MM.1S (cell line): ENCODE measurements at regions not wholly inside any gene's neighbourhood (a gene's known extent, or its start where the extent isn't known, plus 50 kb on each side); places are given as distances from the start of the nearest gene placed in this dataset.

ENCODE experiments used
- DNase-seq: peaks from one replicate; pipeline ENCODE4 v3.0.0-alpha.2; 2015
- H2AFZ ChIP-seq: fragments of 300-600 bp; sonication (generic); 2 replicates; pipeline ENCODE4 v1.6.0; 2016; ENCODE audit warnings: antibody characterized with exemption, low read length
- H3F3A ChIP-seq: fragments of 300-600 bp; sonication (generic); 2 replicates; pipeline ENCODE4 v1.6.1; 2016; ENCODE audit warnings: mild to moderate bottlenecking, antibody characterized with exemption, low read length, moderate library complexity, mixed read lengths; ENCODE audit not compliant: insufficient read depth
- H3K27ac ChIP-seq: fragments of 300-600 bp; sonication (generic); 2 replicates; pipeline ENCODE4 v1.5.1; 2016; ENCODE audit warnings: mild to moderate bottlenecking, low read length
- H3K27me3 ChIP-seq: fragments of 300-600 bp; sonication (generic); replicated peaks from 2 replicates; pipeline ENCODE4 v1.6.0; 2016; ENCODE audit warnings: low read length; ENCODE audit not compliant: insufficient read depth
- H3K36me3 ChIP-seq: fragments of 300-600 bp; sonication (generic); replicated peaks from 2 replicates; pipeline ENCODE4 v1.6.1; 2016; ENCODE audit warnings: mild to moderate bottlenecking, low read length, mixed read lengths; ENCODE audit not compliant: insufficient read depth
- H3K4me1 ChIP-seq: fragments of 300-600 bp; sonication (generic); 2 replicates; pipeline ENCODE4 v1.6.1; 2016; ENCODE audit warnings: low read length, mixed read lengths
- H3K4me2 ChIP-seq: fragments of 300-600 bp; sonication (generic); 2 replicates; pipeline ENCODE4 v1.6.0; 2016; ENCODE audit warnings: low read depth, low read length
- H3K4me3 ChIP-seq: fragments of 300-600 bp; sonication (generic); 2 replicates; pipeline ENCODE4 v1.5.1; 2016; ENCODE audit warnings: low read length, mixed read lengths
- H3K79me2 ChIP-seq: fragments of 300-600 bp; sonication (generic); 2 replicates; pipeline ENCODE4 v1.6.1; 2016; ENCODE audit warnings: mixed run types, low read length, mixed read lengths
- H3K9ac ChIP-seq: fragments of 300-600 bp; sonication (generic); 2 replicates; pipeline ENCODE4 v1.6.1; 2016; ENCODE audit warnings: low read length, mixed read lengths
- H3K9me2 ChIP-seq: fragments of 300-600 bp; sonication (generic); replicated peaks from 2 replicates; pipeline ENCODE4 v1.6.1; 2016; ENCODE audit warnings: mild to moderate bottlenecking, low read length, mixed read lengths; ENCODE audit not compliant: insufficient read depth
- H3K9me3 ChIP-seq: fragments of 300-600 bp; sonication (generic); replicated peaks from 2 replicates; pipeline ENCODE4 v1.6.1; 2016; ENCODE audit warnings: mild to moderate bottlenecking, low read length, mixed read lengths; ENCODE audit not compliant: insufficient read depth
- H4K20me1 ChIP-seq: fragments of 300-600 bp; sonication (generic); 2 replicates; pipeline ENCODE4 v1.6.1; 2016; ENCODE audit warnings: mild to moderate bottlenecking, low read length, moderate library complexity, mixed read lengths; ENCODE audit not compliant: insufficient read depth
- EZH2 ChIP-seq: fragments of 300-600 bp; sonication (generic); optimal IDR thresholded peaks from 2 replicates; pipeline ENCODE3; 2017; ENCODE audit warnings: low read depth, mild to moderate bottlenecking, antibody characterized with exemption, low read length, mixed read lengths
- EZH2phosphoT487 ChIP-seq: fragments of 300-600 bp; sonication (generic); IDR thresholded peaks from 2 replicates; pipeline ENCODE4 v1.6.1; 2018; ENCODE audit warnings: antibody characterized with exemption, low read length
- TF ChIP-seq, protein P1 (sequence below): fragments of 300-600 bp; sonication (generic); IDR thresholded peaks from 2 replicates; pipeline ENCODE4 v1.5.1; 2016; ENCODE audit warnings: antibody characterized with exemption, low read length, mixed read lengths

DNA sequence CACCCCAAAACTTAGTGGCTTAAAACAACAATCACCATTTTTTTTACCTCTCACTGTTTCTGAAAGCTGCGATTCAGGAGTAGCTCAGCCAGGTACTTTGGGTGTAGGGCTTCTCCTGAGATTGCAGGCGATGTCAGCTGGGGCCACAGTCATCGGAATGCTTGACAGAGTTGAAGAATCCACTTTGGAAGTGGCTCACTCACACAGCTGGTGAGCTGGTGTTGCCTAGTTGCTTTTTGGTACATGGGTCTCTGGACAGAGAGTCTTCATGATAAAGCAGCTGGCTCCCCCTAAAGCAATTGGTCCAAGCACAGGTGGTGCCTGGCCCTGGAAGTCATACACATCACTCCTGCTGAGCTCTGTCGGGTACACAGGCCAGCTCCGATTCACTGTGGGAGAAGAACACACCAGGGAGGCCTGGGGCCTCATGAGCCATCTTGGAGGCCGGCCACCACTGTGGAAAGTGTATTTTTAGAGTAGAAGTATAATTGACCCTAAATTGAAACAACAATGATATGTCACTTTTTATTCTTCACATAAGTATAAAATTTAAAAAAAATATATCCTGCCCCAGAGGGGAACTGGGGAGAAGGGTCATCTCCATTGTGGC lies 75.2 kb upstream of the GALNT2 start:
- Histone ChIP-seq H3K4me2 (no peak overlapping the region), H4K20me1 (no peaks in the 10 kb centered on the region), H3K79me2 (no peaks in the 10 kb centered on the region), H3K9me2 (no peaks in the 10 kb centered on the region), H3K27me3 (no peaks in the 10 kb centered on the region), H3K27ac (no peak overlapping the region), H3K36me3 (no peaks in the 10 kb centered on the region), H3K9me3 (no peaks in the 10 kb centered on the region), H2AFZ (no peak overlapping the region), H3K9ac (no peak overlapping the region), H3K4me3 (no peak overlapping the region), H3F3A (0 out of 2 replicates have a peak, but pooled peaks cover 3% of the 10 kb centered on the region), H3K4me1 (peaks cover 4% of the 10 kb centered on the region; the same call in 1 of the 2 replicates)
- DNase-seq = no peak
- TF ChIP-seq EZH2phosphoT487 (no peak), EZH2 (no peak)

DNA sequence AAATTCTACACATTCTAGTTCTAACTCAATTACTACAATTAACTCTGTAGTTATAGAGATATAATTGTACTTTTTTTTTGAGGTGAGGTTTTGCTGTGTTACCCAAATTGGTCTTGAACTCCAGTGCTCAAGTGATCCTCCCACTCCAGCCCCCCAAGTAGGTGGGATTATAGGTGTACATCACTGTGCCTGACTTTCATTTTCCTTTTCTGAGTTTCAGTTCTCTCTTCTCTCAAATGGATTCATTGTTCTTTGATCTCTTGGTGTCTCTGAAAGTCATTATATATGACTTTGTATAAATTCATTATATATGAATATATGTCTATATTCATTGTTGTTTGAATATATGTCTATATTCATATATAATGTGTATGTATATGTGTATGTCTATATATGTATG lies 74.0 kb upstream of the GALNT2 start:
- H4K20me1 ChIP-seq = no peaks in the 10 kb centered on the region
- H3K79me2 ChIP-seq = no peaks in the 10 kb centered on the region
- no peak overlapping the region for H3K27ac ChIP-seq
- H3K9me3 ChIP-seq = no peaks in the 10 kb centered on the region
- DNase-seq = peak; percentile 58
- no peak overlapping the region for H2AFZ ChIP-seq
- no peak overlapping the region for H3K4me2 ChIP-seq
- H3K9ac ChIP-seq = no peak overlapping the region
- H3K9me2 ChIP-seq = no peaks in the 10 kb centered on the region
- H3K36me3 ChIP-seq = no peaks in the 10 kb centered on the region
- peaks cover 4% of the 10 kb centered on the region; the same call in 1 of the 2 replicates for H3K4me1 ChIP-seq
- H3F3A ChIP-seq = 0 out of 2 replicates have a peak, but pooled peaks cover 3% of the 10 kb centered on the region
- TF ChIP-seq, protein P1, sequence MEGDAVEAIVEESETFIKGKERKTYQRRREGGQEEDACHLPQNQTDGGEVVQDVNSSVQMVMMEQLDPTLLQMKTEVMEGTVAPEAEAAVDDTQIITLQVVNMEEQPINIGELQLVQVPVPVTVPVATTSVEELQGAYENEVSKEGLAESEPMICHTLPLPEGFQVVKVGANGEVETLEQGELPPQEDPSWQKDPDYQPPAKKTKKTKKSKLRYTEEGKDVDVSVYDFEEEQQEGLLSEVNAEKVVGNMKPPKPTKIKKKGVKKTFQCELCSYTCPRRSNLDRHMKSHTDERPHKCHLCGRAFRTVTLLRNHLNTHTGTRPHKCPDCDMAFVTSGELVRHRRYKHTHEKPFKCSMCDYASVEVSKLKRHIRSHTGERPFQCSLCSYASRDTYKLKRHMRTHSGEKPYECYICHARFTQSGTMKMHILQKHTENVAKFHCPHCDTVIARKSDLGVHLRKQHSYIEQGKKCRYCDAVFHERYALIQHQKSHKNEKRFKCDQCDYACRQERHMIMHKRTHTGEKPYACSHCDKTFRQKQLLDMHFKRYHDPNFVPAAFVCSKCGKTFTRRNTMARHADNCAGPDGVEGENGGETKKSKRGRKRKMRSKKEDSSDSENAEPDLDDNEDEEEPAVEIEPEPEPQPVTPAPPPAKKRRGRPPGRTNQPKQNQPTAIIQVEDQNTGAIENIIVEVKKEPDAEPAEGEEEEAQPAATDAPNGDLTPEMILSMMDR = no peak
- TF ChIP-seq EZH2 = no peak
- TF ChIP-seq EZH2phosphoT487 = no peak
- H3K27me3 ChIP-seq = no peaks in the 10 kb centered on the region
- H3K4me3 ChIP-seq = no peak overlapping the region

DNA sequence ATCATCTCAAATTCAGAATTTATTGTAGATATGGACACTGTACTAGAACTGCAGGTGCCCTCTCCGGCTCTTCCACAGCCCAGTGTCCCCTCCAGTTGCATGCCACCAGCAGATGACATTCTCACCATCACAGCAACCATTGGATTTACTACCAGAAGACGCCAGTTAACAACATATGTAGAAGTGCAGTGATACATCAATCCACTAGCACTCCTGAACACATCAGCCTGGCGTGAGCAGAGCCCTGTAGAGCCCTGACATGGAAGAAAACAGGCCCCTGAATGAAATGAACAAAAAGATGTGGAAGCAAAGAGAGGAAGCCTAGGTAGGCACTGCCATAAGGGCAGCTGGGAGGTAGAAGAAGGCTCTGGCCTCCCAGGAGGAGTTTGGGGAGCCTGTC lies 73.1 kb upstream of the GALNT2 start:
- Histone ChIP-seq H3F3A (0 out of 2 replicates have a peak, but pooled peaks cover 3% of the 10 kb centered on the region), H4K20me1 (no peaks in the 10 kb centered on the region), H3K4me3 (no peak overlapping the region), H2AFZ (no peak overlapping the region), H3K9ac (no peak overlapping the region), H3K27me3 (no peaks in the 10 kb centered on the region), H3K79me2 (no peaks in the 10 kb centered on the region), H3K9me2 (no peaks in the 10 kb centered on the region), H3K4me2 (no peak overlapping the region), H3K36me3 (no peaks in the 10 kb centered on the region), H3K27ac (no peak overlapping the region), H3K9me3 (no peaks in the 10 kb centered on the region), H3K4me1 (peaks cover 4% of the 10 kb centered on the region; the same call in 1 of the 2 replicates)
- TF ChIP-seq EZH2phosphoT487 (no peak), EZH2 (no peak)
- TF ChIP-seq, protein P1 = no peak
- DNase-seq = no peak

DNA sequence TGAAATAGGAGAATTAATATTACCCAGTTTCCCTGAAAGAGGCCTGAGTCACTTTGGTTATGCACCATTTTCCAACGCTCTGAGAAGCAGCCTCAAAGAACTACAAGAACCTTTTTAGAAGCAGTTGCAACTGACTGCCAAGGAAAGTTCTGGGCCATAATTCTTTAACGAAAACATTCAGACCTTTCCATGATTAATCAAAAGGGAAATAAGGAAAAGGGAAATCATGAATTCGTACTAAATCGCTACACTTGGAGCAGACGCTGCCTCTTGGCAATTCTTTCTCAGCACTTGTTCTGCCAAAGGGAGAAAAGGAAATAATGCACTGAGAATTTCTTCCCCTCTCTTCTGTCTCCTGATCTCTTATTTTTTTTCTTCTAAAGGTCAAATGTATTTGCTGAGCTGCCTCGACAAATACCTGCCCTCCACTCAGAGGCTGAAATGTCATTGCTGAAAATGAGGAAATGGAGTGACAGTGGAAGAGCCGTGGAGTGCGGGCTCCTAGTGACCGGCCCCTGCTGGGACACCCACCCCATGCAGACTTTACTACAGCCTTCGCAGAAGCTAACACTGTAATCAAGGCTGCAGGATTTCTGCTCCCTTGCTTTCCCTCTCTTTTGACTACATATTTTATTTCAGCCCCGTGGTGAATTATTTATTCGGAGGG lies 67.9 kb upstream of the GALNT2 start:
- no peaks in the 10 kb centered on the region for H3K4me1 ChIP-seq
- no peak overlapping the region for H3K27ac ChIP-seq
- no peaks in the 10 kb centered on the region for H3K9me2 ChIP-seq
- H3K27me3 ChIP-seq = no peaks in the 10 kb centered on the region
- no peaks in the 10 kb centered on the region for H3K36me3 ChIP-seq
- no peak for DNase-seq
- no peak for TF ChIP-seq EZH2
- TF ChIP-seq EZH2phosphoT487 = no peak
- TF ChIP-seq, protein P1 = no peak
- no peak overlapping the region for H3K4me3 ChIP-seq
- H4K20me1 ChIP-seq = no peaks in the 10 kb centered on the region
- no peak overlapping the region for H3K4me2 ChIP-seq
- H3F3A ChIP-seq = no peaks in the 10 kb centered on the region
- H3K79me2 ChIP-seq = no peaks in the 10 kb centered on the region
- H3K9ac ChIP-seq = no peak overlapping the region
- H3K9me3 ChIP-seq = no peaks in the 10 kb centered on the region
- no peak overlapping the region for H2AFZ ChIP-seq
